ENCODE measurements at regions not wholly inside any gene's neighbourhood (a gene's known extent, or its start where the extent isn't known, plus 50 kb on each side); places are given as distances from the start of the nearest gene placed in this dataset.

DNA sequence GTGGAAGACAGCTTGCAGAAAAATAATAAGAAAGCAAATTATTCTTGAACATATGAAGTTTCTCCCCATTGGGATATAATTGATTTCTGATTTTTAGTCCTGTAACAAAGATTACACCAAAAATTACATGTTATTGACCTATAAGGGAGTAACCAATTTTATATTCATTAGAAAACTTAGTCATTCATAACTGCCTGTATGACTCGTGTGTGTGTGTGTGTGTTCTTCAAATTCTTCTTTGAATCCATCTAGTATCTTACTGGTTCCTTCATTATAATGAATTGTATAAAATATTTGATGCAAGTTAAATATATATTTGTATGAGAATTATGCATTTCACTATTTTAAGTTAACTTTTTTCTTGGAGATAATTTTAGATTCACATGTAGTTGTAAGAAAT is 310.4 kb downstream of the HAO1 start:
- Histone ChIP-seq H3K4me1 (ENCODE audit: insufficient read depth, low read length) (no peaks in the 10 kb centered on the region), H3K4me2 (ENCODE audit: low read depth, low read length) (no peak overlapping the region), H4K20me1 (ENCODE audit: insufficient read depth, low read length) (no peaks in the 10 kb centered on the region), H3K36me3 (replicated peaks in 1 of 2; ENCODE audit: control insufficient read depth in 1 of 2, insufficient read depth in 2 of 2, low read length in 2 of 2) (no peaks in the 10 kb centered on the region), H3K9me3 (ENCODE audit: low read length) (no peaks in the 10 kb centered on the region), H3K27me3 (ENCODE audit: control insufficient read depth in 1 of 2, insufficient read depth in 2 of 2, low read length in 2 of 2) (no peaks in the 10 kb centered on the region), H3K4me3 (replicated peaks in 1 of 3; ENCODE audit: insufficient read depth in 1 of 3, low read depth in 2 of 3, low read length in 3 of 3) (no peak overlapping the region), H3K9ac (ENCODE audit: insufficient read depth, low read depth, low read length) (no peak overlapping the region), H3K27ac (ENCODE audit: extremely low read length, insufficient read depth, low read length) (no peak overlapping the region), H3K79me2 (ENCODE audit: insufficient read depth, low read length) (no peaks in the 10 kb centered on the region), H2AFZ (ENCODE audit: low read length) (no peak overlapping the region)
- ChIA-PET POLR2A (no interaction called here), CTCF (ENCODE audit: low intra/inter-chr PET ratio, low total read pairs) (no interaction called here)
- intact Hi-C loops (cut with micrococcal nuclease; ENCODE audit: unreplicated experiment), result no loop called here
- in situ Hi-C loops (cut with HindIII; ENCODE audit: extremely low pct_ligation_motif_present, low pct_unique_long_range_greater_than_20kb), result no loop called here
- no TSS peak for BruUV-seq (replicated peaks)
- 0% methylated on average over 1 of the region's 1 CpG for WGBS (ENCODE audit: low lambda C conversion rate)
- no peak for ATAC-seq
- no peak for FAIRE-seq
- no peak for DNase-seq (ENCODE audit: low spot score)
- TF ChIP-seq, protein P1, sequence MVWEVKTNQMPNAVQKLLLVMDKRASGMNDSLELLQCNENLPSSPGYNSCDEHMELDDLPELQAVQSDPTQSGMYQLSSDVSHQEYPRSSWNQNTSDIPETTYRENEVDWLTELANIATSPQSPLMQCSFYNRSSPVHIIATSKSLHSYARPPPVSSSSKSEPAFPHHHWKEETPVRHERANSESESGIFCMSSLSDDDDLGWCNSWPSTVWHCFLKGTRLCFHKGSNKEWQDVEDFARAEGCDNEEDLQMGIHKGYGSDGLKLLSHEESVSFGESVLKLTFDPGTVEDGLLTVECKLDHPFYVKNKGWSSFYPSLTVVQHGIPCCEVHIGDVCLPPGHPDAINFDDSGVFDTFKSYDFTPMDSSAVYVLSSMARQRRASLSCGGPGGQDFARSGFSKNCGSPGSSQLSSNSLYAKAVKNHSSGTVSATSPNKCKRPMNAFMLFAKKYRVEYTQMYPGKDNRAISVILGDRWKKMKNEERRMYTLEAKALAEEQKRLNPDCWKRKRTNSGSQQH (CRISPR knock-in tag; IDR thresholded peaks at IDR 0.05; ENCODE audit: low read depth), result no peak
- no peak for TF ChIP-seq RARA (CRISPR knock-in tag; IDR thresholded peaks at IDR 0.05)
- TF ChIP-seq, protein P2, sequence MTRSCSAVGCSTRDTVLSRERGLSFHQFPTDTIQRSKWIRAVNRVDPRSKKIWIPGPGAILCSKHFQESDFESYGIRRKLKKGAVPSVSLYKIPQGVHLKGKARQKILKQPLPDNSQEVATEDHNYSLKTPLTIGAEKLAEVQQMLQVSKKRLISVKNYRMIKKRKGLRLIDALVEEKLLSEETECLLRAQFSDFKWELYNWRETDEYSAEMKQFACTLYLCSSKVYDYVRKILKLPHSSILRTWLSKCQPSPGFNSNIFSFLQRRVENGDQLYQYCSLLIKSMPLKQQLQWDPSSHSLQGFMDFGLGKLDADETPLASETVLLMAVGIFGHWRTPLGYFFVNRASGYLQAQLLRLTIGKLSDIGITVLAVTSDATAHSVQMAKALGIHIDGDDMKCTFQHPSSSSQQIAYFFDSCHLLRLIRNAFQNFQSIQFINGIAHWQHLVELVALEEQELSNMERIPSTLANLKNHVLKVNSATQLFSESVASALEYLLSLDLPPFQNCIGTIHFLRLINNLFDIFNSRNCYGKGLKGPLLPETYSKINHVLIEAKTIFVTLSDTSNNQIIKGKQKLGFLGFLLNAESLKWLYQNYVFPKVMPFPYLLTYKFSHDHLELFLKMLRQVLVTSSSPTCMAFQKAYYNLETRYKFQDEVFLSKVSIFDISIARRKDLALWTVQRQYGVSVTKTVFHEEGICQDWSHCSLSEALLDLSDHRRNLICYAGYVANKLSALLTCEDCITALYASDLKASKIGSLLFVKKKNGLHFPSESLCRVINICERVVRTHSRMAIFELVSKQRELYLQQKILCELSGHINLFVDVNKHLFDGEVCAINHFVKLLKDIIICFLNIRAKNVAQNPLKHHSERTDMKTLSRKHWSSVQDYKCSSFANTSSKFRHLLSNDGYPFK (CRISPR knock-in tag; IDR thresholded peaks at IDR 0.05; ENCODE audit: borderline replicate concordance), result no peak
- no peak for TF ChIP-seq CEBPG (CRISPR knock-in tag; IDR thresholded peaks at IDR 0.05)
- no peak for TF ChIP-seq ZNF207 (IDR thresholded peaks at IDR 0.05; ENCODE audit: borderline replicate concordance)
- TF ChIP-seq, protein P3, sequence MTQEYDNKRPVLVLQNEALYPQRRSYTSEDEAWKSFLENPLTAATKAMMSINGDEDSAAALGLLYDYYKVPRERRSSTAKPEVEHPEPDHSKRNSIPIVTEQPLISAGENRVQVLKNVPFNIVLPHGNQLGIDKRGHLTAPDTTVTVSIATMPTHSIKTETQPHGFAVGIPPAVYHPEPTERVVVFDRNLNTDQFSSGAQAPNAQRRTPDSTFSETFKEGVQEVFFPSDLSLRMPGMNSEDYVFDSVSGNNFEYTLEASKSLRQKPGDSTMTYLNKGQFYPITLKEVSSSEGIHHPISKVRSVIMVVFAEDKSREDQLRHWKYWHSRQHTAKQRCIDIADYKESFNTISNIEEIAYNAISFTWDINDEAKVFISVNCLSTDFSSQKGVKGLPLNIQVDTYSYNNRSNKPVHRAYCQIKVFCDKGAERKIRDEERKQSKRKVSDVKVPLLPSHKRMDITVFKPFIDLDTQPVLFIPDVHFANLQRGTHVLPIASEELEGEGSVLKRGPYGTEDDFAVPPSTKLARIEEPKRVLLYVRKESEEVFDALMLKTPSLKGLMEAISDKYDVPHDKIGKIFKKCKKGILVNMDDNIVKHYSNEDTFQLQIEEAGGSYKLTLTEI (CRISPR knock-in tag; conservative IDR thresholded peaks at IDR 0.05), result no peak
- no peak for TF ChIP-seq ZMYM3 (CRISPR knock-in tag; IDR thresholded peaks at IDR 0.05)
- TF ChIP-seq, protein P4, sequence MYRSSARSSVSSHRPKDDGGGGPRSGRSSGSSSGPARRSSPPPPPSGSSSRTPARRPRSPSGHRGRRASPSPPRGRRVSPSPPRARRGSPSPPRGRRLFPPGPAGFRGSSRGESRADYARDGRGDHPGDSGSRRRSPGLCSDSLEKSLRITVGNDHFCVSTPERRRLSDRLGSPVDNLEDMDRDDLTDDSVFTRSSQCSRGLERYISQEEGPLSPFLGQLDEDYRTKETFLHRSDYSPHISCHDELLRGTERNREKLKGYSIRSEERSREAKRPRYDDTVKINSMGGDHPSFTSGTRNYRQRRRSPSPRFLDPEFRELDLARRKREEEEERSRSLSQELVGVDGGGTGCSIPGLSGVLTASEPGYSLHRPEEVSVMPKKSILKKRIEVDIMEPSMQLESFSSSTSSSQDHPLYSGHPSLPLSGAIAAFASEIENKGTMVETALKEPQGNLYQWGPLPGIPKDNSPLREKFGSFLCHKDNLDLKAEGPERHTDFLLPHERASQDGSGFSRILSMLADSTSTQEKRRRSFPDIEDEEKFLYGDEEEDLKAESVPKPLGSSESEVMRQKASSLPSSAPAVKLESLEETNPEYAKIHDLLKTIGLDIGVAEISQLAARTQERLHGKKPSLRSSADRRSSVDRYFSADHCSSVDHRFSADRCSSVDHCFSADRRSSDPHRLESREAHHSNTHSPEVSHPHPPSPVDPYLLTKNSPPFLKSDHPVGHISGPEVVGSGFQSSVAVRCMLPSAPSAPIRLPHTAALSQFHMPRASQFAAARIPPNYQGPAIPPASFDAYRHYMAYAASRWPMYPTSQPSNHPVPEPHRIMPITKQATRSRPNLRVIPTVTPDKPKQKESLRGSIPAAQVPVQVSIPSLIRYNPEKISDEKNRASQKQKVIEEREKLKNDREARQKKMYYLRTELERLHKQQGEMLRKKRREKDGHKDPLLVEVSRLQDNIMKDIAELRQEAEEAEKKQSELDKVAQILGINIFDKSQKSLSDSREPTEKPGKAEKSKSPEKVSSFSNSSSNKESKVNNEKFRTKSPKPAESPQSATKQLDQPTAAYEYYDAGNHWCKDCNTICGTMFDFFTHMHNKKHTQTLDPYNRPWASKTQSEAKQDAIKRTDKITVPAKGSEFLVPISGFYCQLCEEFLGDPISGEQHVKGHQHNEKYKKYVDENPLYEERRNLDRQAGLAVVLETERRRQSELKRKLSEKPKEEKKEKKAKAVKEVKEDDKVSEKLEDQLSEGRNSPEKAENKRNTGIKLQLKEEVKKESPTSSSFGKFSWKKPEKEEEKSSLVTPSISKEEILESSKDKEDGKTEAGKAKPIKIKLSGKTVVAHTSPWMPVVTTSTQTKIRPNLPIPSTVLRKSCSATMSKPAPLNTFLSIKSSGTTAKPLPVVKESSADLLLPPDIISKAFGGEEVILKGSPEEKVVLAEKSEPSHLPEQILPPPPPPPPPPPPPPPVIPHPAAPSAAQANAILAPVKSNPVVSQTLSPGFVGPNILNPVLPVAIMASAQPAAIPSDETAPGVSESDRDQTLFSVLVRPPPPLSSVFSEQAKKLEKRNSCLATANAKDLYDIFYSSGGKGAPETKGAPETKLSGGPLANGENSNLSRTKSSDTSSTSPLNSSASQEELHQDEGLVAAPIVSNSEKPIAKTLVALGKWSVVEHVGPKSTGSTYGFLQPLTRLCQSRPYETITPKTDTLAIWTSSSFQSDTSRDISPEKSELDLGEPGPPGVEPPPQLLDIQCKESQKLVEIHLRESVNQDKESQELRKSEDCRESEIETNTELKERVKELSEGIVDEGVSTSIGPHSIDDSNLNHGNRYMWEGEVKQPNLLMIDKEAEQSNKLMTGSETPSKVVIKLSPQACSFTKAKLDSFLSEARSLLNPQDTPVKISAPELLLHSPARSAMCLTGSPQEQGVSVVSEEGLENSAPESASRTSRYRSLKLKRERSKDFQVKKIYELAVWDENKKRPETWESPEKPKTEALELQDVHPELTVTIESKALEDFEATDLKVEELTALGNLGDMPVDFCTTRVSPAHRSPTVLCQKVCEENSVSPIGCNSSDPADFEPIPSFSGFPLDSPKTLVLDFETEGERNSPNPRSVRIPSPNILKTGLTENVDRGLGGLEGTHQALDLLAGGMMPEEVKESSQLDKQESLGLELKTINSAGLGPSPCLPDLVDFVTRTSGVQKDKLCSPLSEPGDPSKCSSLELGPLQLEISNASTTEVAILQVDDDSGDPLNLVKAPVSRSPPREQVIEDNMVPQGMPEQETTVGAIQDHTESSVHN (CRISPR knock-in tag; IDR thresholded peaks at IDR 0.05), result no peak
- TF ChIP-seq NR2F2 (IDR thresholded peaks at IDR 0.05; ENCODE audit: borderline replicate concordance, low read depth), result no peak
- no peak for TF ChIP-seq PHB2 (IDR thresholded peaks at IDR 0.05; ENCODE audit: partially characterized antibody)
- TF ChIP-seq, protein P5, sequence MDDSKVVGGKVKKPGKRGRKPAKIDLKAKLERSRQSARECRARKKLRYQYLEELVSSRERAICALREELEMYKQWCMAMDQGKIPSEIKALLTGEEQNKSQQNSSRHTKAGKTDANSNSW (CRISPR knock-in tag; IDR thresholded peaks at IDR 0.05; ENCODE audit: borderline replicate concordance), result no peak
- TF ChIP-seq XBP1 (CRISPR knock-in tag; IDR thresholded peaks at IDR 0.05), result no peak
